Epithelial cell of prostate (primary cell): ENCODE measurements at regions not wholly inside any gene's neighbourhood (a gene's known extent, or its start where the extent isn't known, plus 50 kb on each side); places are given as distances from the start of the nearest gene placed in this dataset.
A peak's percentile ranks its signal among the peaks of the same experiment; 100 is the strongest.

Source experiments
- DNase-seq: peaks from one replicate; pipeline ENCODE4 v3.0.0-alpha.2; 2011; ENCODE audit warnings: low read depth, low spot score
- H3K27ac ChIP-seq: fragments of 450-650 bp; 2 replicates; pipeline ENCODE4 v1.5.1; 2017; ENCODE audit warnings: mild to moderate bottlenecking

DNA sequence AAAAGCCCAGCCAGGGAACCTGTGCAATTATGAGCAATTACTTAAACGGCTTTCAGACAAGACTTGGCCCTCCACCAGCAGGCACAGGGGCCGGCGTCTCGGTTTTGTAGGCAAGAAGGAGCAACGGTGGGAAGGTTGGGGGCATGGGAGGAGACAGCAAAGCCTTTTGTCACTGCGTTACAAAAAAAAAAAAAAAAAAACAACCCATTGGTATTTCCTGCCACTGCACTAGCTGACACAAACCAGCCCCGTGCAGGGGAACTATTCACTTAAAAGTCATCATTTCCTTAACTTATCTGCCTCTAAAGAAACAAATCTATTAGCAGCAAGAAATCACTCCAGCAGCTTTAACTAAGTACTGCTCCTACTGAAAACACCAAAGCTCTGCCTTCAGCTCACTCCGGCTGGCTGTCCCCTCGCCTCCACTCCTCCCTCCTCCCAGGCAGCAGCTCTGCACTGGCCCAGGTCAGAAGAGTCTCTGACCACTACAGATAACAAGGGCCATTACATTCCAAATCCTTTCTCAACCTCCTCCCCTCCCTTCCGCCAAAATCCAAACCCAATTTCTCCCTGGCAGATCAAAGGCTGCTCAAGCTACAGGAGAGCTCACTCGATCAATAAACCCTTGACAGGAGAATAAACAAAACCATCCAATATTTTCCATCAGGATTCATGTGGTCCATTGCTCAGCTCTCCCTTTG lies 105.2 kb upstream of the CDKN3 start:
- no peak overlapping the region for H3K27ac ChIP-seq
- DNase-seq, result no peak

DNA sequence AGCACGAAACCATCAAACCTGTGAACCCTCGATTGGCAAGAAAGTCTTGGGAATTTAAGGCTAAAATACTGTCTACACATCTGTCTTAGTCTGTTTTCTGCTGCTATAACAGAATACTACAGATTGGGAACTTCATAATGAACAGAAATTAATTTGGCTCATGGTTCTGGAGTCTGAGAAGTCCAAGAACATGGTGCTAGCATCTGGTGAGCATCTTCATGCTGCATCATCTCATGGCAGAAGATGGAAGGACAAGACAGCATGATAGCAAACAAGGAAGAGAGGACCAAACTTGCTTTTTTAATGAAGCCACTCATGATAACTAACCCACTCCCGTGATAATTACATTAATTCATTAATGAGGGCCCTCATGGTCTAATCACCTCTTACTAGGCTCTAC lies 102.0 kb upstream of the CDKN3 start:
- no peak for DNase-seq

DNA sequence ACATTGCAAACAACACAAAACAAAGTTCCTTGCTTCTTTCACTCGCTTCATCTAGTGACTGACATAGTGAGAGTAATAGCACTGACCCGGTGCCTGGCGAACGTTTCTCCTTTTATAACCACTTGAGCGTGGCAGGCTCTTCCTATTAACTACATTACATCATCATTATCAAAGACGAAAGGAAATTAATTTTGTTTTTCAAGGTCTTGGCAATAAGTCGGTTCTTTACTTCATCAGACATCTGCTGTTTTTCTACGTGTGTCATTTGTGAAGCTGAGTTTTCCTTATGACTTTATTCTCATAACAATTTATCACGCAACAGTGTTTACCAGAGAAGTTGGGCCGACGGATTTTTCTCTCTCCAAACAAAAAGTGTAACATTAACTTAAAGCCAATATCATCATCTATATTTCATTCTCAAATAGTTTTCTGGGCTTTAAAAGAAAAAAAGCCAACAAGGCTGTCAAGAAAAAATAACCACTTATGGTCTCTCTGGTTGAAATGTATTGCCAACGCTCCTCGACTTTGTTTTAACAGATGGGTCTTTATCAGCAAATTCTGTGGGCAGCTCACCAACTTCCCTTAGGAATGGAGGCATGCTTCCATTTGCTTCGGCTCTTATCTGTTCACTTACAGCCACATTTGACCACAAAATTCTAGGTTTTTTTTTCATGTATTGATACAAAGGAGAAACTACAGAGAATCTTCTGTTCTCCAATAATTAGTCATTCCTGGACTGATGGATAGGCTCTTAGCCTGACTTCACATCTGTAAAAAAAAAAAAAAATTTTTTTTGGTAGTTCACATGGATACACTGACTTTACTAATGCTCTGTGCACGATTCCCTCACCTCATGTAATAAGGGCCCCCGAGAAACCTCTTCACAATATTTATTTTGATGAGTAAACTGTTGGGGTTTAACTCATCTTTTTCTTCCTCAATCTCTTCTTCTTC lies 97.1 kb upstream of the CDKN3 start:
- no peak for DNase-seq
- H3K27ac ChIP-seq, result no peak overlapping the region

More for the DNA sequence above, 102.0 kb upstream of the CDKN3 start:
- no peak overlapping the region for H3K27ac ChIP-seq

- no peak for DNase-seq
- H3K27ac ChIP-seq, result no peak overlapping the region
Observed at GRCh38 chr14:54300881-54301280, 95.9 kb upstream of the CDKN3 start.

DNA sequence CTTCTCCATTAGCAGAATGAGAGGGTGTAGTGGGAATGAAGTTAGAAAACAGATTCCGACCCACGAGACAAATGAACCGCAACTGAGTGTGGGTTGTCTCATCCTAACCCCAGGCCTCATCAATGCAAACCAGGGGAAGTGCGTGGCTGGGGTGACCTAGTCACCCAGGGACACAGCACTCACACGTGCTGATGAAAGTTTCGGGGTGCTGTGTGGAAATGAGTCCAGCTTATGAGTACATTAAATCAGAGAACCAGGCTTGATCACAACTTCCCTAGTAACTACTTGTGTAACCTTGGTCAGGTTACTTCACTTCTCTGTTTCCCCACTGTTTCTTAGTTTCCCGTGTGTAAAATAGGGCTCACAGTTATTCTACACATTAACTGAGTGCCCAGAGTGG lies 95.4 kb upstream of the CDKN3 start:
- DNase-seq, result no peak

GRCh38 chr14:54306806-54307205 lies 90.0 kb upstream of the CDKN3 start:
- H3K27ac ChIP-seq, result no peak overlapping the region
- DNase-seq, result no peak

More for the DNA sequence above, 95.4 kb upstream of the CDKN3 start:
- H3K27ac ChIP-seq, result no peak overlapping the region

DNA sequence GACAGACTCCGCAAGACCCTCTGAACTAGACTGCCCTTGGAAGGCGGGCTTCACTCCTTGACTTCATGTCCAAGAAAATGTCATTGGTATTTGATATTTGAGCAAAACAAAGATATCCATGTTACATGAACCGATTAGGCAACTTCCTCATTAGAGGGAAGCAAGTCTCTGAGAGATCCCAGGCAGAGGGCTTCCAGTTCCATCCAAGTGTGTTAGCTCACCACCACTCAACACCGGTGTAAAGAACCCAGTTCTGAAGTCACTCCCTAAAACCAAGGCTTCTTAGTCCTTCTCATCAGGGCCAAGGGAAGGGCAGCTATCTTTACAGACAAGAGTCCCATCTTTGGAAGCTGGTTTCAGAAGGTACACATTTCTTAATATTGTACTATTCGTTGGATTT lies 87.2 kb upstream of the CDKN3 start:
- no peak overlapping the region for H3K27ac ChIP-seq
- no peak for DNase-seq

DNA sequence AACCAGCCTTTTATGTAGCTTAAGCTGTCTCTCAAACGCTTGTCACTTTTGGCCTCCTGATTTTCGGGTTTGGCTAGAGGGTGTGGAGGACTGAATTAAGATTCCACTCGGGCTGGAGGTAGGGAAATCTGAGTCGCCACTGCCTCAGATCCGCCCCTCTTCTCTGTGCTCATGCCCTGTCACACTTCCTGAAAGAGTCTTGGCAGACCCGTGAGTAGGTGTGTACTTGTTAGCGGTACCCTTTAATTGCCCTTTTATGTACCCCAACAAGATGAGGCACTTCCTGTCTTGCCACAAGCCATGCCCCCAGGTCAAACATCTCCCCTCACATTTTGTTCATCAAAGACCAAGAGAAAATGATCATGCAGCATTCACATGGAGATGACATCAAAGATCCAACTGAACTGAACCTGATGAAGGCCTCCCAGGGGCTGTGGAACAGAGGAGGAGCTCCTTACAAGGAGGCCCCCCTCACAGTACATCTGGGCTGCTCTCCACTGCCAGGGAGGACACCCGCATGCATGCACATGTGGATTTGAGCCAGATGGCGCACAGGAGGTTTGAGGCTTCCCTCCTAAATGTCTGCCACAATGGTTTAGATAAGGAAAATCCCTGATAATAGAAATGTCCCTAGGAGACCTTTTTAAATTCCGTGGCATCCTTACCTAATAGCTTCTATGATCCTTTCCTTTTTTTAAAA lies 86.5 kb upstream of the CDKN3 start:
- no peak for DNase-seq
- no peak overlapping the region for H3K27ac ChIP-seq

- H3K27ac ChIP-seq, result no peak overlapping the region
Observed at GRCh38 chr14:54310851-54311228, 86.0 kb upstream of the CDKN3 start.

GRCh38 chr14:54312166-54312801 lies 84.5 kb upstream of the CDKN3 start:
- DNase-seq, result peak; percentile 95
- H3K27ac ChIP-seq, result peak overlapping the region; percentile 89

More at GRCh38 chr14:54310851-54311228, 86.0 kb upstream of the CDKN3 start:
- DNase-seq, result no peak

DNA sequence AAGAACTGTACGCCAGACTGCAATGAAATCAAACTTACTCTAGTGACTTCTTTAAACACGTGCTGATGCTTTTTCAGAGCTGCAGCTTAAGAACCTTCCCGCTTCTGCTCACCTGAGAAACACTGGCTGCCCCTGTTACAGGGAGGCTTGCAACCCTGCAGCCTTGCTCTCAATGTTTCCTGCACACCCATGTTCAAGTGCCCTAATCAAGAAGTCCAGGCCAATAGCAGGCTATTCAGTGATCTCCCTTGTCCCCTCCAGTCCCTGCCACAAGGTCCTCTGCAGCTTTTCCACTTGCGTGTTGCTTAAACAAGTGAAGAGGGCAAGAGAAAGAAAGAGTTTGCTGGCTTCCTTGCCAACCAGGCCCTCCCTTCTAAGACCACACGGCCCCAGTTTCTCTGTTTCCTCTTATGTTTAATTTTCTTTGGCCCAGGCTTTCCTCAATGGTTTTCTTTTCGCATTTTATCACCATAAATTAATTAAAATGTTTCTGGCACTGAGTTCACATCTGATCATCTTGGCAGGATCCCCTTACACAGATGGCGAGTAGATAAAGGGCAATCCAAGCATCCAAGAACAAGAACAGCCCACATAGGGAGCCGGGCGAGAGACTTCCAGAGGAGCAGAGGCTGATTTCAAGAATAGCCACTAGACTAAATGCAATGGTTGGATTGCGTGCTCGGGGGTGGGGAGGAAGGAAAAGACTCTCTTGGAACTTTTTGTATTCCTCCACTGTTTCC lies 82.3 kb upstream of the CDKN3 start:
- no peak overlapping the region for H3K27ac ChIP-seq
- no peak for DNase-seq

DNA sequence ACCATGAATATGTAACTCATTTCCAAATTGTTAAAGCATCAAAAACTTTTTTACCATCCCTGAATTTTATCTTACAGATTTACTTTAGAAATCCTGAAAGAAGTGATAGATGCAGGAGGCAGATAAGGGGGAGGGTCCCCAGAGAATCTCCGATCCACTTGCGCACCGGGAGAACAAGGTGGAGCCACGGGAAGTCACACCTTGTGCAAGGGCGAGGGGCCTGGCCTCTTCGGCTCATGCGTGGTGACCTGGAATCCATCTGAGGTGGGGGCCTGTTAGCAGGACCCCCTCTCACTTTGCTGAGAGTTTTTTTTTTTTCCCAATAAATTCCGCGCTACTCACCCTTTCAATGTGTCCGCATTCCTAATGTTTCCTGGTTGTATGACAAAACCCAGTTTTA lies 80.2 kb upstream of the CDKN3 start:
- H3K27ac ChIP-seq, result no peak overlapping the region
- DNase-seq, result no peak

- no peak overlapping the region for H3K27ac ChIP-seq
- DNase-seq, result no peak
Observed at GRCh38 chr14:54317391-54317790, 79.4 kb upstream of the CDKN3 start.

DNA sequence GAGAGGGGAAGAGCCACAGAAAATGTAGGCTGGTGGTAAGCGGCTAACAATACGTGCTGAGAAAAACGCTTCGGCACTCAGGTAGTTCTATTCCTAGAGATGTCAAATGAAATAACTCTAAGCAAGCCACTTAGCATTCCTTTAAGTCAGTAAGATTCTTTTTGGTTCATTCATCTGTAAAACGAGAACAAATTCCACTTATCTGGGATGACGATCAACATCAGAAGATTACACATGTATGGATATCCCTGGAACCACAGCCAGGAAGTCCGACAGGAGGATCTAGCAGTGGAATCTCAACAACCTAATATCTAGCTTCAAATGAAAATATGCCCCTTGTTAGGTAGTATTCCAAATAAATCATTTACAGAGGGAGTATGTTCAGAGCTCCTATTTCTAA lies 74.6 kb upstream of the CDKN3 start:
- DNase-seq, result no peak
- no peak overlapping the region for H3K27ac ChIP-seq

GRCh38 chr14:54322701-54323337 lies 74.0 kb upstream of the CDKN3 start:
- DNase-seq, result no peak
- no peak overlapping the region for H3K27ac ChIP-seq

DNA sequence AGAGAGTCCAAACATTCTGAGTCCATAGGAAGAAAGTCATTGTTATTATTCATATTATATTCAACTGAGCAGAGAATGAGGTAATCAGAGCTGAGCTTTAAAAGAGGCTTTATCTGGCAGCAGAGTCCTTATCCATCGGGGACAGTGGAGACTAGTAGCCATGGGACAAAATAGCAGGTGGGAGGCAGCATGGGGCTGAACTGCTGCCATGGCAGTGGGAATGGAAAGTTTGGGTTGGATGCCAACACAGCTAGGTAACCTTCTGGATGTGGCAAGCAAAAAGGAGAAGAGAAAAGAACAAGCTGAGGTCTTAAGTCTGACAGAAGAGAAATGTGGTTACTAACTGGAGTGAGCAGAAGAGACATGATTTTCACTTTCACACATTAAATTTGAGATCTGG lies 71.0 kb upstream of the CDKN3 start:
- H3K27ac ChIP-seq, result no peak overlapping the region
- DNase-seq, result no peak

GRCh38 chr14:54329082-54329695 lies 67.6 kb upstream of the CDKN3 start:
- DNase-seq, result no peak

GRCh38 chr14:54330876-54331275 lies 65.9 kb upstream of the CDKN3 start:
- no peak overlapping the region for H3K27ac ChIP-seq
- no peak for DNase-seq

More at GRCh38 chr14:54329082-54329695, 67.6 kb upstream of the CDKN3 start:
- no peak overlapping the region for H3K27ac ChIP-seq

GRCh38 chr14:54331516-54331915 lies 65.3 kb upstream of the CDKN3 start:
- DNase-seq, result no peak
- no peak overlapping the region for H3K27ac ChIP-seq
